GM19043 (cell line): ENCODE measurements at regions not wholly inside any gene's neighbourhood (a gene's known extent, or its start where the extent isn't known, plus 50 kb on each side); places are given as distances from the start of the nearest gene placed in this dataset.
"Not testable (repeated sequence)": the region's sequence is repeated elsewhere in the genome, so short reads cannot be mapped to it uniquely, and the experiment has no call there.

Experiments
- ATAC-seq: cut with Tn5 transposase; IDR thresholded peaks from one replicate; pipeline ENCODE4 v1.9.1; 2021; ENCODE audit warnings: low read depth; ENCODE audit not compliant: unreplicated experiment

GRCh38 chr5:96214442-96215197, 218.4 kb downstream of the PCSK1 start:
- no peak for ATAC-seq

GRCh38 chr5:96209829-96210228, 223.2 kb downstream of the PCSK1 start:
- no peak for ATAC-seq

- no peak for ATAC-seq
These were observed 225.6 kb downstream of the PCSK1 start for GRCh38 chr5:96207420-96207819.

GRCh38 chr5:96203761-96204160, 229.3 kb downstream of the PCSK1 start:
- ATAC-seq = no peak

DNA sequence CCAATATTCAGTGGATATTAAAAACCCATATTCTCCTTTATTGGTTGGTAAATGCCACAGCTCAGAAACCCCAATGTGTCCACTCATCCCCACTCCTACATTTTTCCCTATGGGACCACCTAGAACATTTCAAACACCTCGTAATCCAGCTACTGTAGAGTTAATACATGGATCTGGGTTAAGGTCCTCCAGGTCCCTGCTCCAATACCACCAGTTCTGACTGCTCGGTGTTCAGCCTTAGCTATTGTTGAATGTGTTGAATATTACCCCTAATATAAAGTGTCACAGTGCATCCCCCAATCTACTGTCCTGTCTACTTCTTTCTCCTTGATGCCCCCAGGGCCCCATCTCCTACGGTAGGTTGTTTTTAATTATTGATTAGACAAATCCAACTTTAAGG, 231.5 kb downstream of the PCSK1 start:
- no peak for ATAC-seq

- ATAC-seq = no peak
These were observed 232.4 kb downstream of the PCSK1 start for GRCh38 chr5:96200641-96201040.

DNA sequence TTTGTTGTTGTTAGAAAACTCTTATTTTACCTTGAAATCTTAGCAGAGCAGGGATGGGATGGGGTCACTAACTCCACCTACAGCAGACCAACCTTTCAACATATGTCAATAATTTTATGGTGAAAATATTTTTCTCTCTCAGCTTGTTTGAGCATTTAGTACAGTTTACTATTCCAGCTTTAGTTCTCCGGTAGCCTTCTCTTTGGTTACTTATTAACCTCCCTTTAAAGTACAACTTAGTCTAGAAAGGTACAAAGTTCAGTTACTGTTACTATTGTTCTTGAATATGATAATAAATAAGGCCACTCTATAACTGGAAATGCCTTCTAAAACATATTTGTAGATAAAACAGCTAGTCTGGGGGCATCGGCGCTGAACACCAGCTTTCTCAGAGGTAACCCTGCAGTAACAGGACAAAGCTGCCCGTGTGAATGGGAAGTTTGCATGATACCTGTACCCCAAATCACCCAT, 233.3 kb downstream of the PCSK1 start:
- no peak for ATAC-seq

- ATAC-seq = no peak
These were observed 234.5 kb downstream of the PCSK1 start for GRCh38 chr5:96198356-96199058.

DNA sequence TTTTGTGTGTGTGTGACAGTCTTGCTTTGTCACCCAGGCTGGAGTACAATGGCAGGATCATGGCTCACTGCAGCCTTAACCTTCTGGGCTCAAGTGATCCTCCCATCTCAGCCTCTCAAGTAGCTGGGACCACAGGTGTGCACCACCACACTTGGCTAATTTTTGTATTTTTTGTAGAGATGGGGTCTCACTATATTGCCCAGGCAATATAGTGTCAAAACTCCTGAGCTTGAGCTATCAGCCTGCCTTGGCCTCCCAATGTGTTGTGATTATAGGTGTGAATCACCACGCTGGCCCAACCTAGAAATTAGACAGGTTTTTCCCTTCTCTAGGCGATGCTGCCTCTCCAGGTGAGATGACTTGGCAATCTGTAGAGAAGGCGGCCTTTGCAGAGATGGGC, 235.3 kb downstream of the PCSK1 start:
- not testable (repeated sequence) for ATAC-seq

DNA sequence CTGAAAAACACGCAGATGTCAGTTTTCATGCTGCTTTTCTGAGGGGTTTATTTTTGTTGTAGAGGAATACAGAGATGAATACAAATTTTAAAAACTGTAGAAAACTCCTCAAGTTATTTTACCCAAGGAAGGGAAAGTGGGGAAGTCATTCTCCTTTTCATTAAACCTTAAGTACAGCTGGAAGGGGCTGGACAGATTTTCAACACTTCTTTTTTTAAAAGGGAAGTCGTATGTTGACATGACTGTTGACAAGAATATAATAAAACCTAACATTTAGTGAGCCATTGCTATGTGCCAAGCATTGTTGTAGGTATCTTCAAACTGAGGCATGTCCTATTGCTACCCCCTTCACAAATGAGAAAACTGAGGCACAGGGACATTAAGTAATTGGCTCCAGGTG, 235.7 kb upstream of the ELL2 start:
- no peak for ATAC-seq

DNA sequence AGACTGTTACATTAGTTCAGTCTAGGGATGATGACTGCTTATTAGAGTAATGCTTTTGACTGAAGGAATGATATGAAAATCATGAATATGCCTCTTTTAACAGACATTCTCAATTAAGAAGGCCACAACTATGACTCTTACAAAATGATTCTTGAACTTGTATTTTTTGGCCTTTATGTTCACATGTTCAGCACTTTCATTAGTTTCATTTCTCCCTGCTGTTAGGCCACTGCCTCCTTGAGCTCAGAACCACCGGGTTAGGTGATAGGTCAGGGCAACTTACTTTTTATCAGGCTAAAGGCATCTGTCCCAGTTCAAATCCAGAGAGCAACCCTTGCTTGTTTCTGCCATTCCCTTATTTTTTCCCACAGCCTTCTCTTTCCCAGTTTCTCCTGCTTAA, 235.2 kb upstream of the ELL2 start:
- no peak for ATAC-seq

GRCh38 chr5:96196407-96196806, 234.8 kb upstream of the ELL2 start:
- no peak for ATAC-seq

DNA sequence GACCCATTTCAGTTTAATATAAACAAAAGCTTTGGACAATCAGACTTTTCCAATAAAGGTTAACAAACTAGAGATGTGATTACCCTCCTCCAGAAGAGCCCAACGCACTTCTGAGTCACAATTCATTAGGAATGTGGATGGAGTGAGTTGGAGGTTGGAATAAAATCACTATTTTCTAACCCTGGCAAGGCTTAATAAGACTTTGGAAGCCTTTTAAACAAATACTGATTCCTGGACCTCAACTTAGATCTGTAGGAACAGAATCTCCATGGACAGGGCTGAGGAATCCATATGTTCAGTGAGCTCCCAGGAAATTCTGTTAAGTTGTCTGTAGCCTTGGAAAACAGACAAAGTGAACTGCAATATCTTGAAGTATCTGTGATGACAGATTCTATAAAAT, 233.5 kb upstream of the ELL2 start:
- ATAC-seq = no peak

GRCh38 chr5:96194593-96194992, 232.9 kb upstream of the ELL2 start:
- no peak for ATAC-seq

- ATAC-seq = no peak
These were observed 232.3 kb upstream of the ELL2 start for GRCh38 chr5:96193946-96194345.

DNA sequence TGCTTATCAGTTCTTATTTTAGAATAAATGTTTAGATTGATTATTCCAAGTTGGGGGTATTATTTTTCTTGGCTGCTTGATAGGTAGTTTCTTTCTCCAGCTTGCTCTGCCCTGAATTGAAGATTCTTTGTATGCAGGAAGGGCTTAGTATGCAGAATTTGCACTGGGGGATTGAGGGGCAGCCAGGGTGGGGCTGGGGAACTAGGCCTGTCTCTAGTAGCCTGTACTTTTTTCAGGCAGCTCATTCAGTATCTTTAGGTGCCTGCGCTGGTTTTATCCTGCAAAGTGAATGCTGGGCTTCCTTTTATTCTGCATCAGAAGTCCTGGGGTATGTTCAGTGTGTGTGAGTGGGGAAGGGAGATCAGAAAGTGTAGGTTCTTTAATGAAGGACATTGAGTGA, 228.3 kb upstream of the ELL2 start:
- no peak for ATAC-seq

DNA sequence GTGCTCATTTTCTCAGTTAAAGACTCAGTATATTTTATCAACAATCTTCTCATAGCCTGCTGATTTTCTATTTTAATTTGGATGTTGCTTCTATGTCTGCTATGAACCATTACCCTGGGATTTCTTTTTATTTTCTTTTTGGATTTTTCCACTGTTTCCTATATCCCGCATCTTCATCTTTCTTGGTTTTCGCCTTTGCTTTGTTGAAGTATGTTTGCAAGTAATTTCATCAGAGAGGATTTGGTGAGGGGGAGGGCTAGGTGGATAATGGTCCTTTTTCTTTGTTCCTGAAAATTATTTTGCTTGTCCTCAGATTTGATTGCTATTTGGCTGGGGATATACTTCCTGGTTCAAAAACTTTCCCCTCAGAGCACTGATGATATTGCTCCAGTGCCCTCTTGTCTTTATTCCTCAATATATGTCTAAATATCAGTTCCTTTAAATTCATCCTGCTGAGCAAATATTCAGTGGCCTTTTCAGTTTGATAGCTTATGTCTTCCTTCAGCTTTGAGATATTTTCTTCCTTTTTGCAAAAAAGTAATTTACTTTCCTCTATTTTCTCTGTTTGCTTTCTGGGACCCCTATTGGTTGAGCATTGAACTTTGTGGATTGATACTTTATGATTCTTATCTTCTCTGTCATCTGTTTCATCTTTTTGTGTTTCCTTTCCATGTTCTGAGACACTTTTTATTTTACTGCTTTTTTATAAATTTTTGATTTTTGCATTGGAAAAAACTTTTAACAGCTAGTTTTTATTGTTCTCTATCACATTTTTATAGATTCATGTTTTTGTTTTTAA, 227.6 kb upstream of the ELL2 start:
- ATAC-seq = no peak

GRCh38 chr5:96187309-96188027, 225.8 kb upstream of the ELL2 start:
- ATAC-seq = no peak

DNA sequence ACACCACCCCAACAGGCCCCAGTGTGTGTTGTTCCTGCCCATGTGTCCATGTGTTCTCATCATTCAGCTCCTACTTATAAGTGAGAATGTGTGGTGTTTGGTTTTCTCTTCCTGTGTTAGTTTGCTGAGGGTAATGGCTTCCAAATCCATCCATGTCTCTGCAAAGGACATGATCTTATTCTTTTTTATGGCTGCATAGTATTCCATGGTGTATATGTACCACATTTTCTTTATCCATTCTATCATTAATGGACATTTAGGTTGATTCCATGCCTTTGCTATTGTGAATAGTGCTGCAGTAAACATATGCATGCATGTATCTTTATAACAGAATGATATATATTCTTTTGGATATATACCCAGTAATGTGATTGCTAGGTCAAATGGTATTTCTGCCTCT, 222.9 kb upstream of the ELL2 start:
- ATAC-seq = not testable (repeated sequence)

DNA sequence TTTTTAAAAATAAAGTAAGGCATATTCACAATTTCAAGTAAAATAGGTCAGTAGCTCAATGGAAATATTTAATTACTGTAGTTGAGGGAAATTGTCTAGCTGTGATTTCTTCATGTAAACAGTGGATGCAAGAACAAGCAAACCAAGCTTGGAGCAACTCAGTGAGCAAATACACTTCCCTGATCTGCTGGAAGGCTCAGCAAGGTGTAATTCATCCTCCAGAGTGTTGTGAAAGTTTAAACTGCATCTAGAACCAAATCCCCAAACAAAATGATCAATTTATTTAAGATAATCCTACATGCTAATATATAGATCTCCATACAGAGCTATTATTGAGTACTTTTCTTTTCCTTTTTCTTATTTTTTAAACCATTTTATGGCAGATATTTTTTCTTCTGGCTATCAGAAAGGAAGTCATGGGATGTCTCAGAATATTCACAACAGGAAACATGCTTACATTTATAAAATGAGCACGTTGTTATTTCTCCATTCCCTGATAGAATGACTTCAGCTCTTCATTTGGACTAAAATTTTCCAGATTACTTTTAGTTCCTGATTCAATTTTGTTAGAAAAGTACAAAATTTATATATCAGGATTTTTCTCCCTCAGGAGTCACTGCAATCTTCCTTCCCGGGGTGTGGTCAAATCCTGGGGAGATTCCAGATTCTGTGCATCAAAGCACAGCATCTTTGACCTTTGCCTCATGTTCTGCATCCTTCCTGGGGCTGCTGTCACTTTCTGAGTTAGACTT, 219.2 kb upstream of the ELL2 start:
- no peak for ATAC-seq
